Keratinocyte (primary cell): ENCODE measurements at regions not wholly inside any gene's neighbourhood (a gene's known extent, or its start where the extent isn't known, plus 50 kb on each side); places are given as distances from the start of the nearest gene placed in this dataset.

ENCODE experiments used
- EZH2 ChIP-seq: IDR thresholded peaks from one replicate; pipeline ENCODE4 v1.6.1; 2012; ENCODE audit warnings: inconsistent platforms, mild to moderate bottlenecking, low read length, moderate library complexity
- TF ChIP-seq, protein P1 (sequence below), 3 experiments: IDR thresholded peaks in 1 of 3; conservative IDR thresholded peaks in 1 of 3; optimal IDR thresholded peaks in 1 of 3; 2 replicates in 2 of 3; 3 replicates in 1 of 3; pipeline versions ENCODE3 to v1.5.1; 2011; ENCODE audit warnings: low read length in 3 of 3, mild to moderate bottlenecking in 3 of 3, moderate library complexity in 2 of 3, control low read depth in 1 of 3, inconsistent platforms in 1 of 3; ENCODE audit not compliant: insufficient read depth in 2 of 3; ENCODE audit errors: extremely low read depth in 1 of 3

DNA sequence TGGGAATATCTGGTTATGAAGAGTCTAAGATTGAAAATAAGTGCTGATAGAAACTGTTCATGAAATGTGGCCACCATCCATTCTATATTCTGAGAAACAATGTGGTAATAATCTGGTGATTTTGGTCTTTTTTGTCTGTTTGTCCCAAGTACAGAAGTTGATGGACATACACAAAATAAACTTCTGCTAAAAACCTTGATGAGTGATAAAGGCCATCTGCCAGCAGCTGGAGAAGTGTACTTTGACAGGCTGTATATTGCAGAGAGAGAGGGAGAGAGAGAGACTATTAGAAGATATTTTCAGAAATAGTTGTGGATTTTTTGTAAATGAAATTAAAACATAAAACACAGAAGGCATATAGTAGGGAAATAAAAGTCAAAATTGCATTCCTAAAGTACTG lies 96.9 kb upstream of the NABP1 start:
- TF ChIP-seq, protein P1, sequence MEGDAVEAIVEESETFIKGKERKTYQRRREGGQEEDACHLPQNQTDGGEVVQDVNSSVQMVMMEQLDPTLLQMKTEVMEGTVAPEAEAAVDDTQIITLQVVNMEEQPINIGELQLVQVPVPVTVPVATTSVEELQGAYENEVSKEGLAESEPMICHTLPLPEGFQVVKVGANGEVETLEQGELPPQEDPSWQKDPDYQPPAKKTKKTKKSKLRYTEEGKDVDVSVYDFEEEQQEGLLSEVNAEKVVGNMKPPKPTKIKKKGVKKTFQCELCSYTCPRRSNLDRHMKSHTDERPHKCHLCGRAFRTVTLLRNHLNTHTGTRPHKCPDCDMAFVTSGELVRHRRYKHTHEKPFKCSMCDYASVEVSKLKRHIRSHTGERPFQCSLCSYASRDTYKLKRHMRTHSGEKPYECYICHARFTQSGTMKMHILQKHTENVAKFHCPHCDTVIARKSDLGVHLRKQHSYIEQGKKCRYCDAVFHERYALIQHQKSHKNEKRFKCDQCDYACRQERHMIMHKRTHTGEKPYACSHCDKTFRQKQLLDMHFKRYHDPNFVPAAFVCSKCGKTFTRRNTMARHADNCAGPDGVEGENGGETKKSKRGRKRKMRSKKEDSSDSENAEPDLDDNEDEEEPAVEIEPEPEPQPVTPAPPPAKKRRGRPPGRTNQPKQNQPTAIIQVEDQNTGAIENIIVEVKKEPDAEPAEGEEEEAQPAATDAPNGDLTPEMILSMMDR (optimal IDR thresholded peaks at IDR 0.05 in 1 of 3, IDR thresholded peaks at IDR 0.05 in 1 of 3, conservative IDR thresholded peaks at IDR 0.05 in 1 of 3; ENCODE audit: extremely low read depth in 1 of 3, insufficient read depth in 2 of 3, low read length in 3 of 3) = no peak
- TF ChIP-seq EZH2 = no peak
